MM.1S (cell line): ENCODE measurements at regions not wholly inside any gene's neighbourhood (a gene's known extent, or its start where the extent isn't known, plus 50 kb on each side); places are given as distances from the start of the nearest gene placed in this dataset.
"Not testable (repeated sequence)": the region's sequence is repeated elsewhere in the genome, so short reads cannot be mapped to it uniquely, and the experiment has no call there.

Experiments
- DNase-seq: peaks from one replicate; pipeline ENCODE4 v3.0.0-alpha.2; 2015
- H2AFZ ChIP-seq: fragments of 300-600 bp; sonication (generic); 2 replicates; pipeline ENCODE4 v1.6.0; 2016; ENCODE audit warnings: antibody characterized with exemption, low read length
- H3F3A ChIP-seq: fragments of 300-600 bp; sonication (generic); 2 replicates; pipeline ENCODE4 v1.6.1; 2016; ENCODE audit warnings: mild to moderate bottlenecking, antibody characterized with exemption, low read length, moderate library complexity, mixed read lengths; ENCODE audit not compliant: insufficient read depth
- H3K27ac ChIP-seq: fragments of 300-600 bp; sonication (generic); 2 replicates; pipeline ENCODE4 v1.5.1; 2016; ENCODE audit warnings: mild to moderate bottlenecking, low read length
- H3K27me3 ChIP-seq: fragments of 300-600 bp; sonication (generic); replicated peaks from 2 replicates; pipeline ENCODE4 v1.6.0; 2016; ENCODE audit warnings: low read length; ENCODE audit not compliant: insufficient read depth
- H3K36me3 ChIP-seq: fragments of 300-600 bp; sonication (generic); replicated peaks from 2 replicates; pipeline ENCODE4 v1.6.1; 2016; ENCODE audit warnings: mild to moderate bottlenecking, low read length, mixed read lengths; ENCODE audit not compliant: insufficient read depth
- H3K4me1 ChIP-seq: fragments of 300-600 bp; sonication (generic); 2 replicates; pipeline ENCODE4 v1.6.1; 2016; ENCODE audit warnings: low read length, mixed read lengths
- H3K4me2 ChIP-seq: fragments of 300-600 bp; sonication (generic); 2 replicates; pipeline ENCODE4 v1.6.0; 2016; ENCODE audit warnings: low read depth, low read length
- H3K4me3 ChIP-seq: fragments of 300-600 bp; sonication (generic); 2 replicates; pipeline ENCODE4 v1.5.1; 2016; ENCODE audit warnings: low read length, mixed read lengths
- H3K79me2 ChIP-seq: fragments of 300-600 bp; sonication (generic); 2 replicates; pipeline ENCODE4 v1.6.1; 2016; ENCODE audit warnings: mixed run types, low read length, mixed read lengths
- H3K9ac ChIP-seq: fragments of 300-600 bp; sonication (generic); 2 replicates; pipeline ENCODE4 v1.6.1; 2016; ENCODE audit warnings: low read length, mixed read lengths
- H3K9me2 ChIP-seq: fragments of 300-600 bp; sonication (generic); replicated peaks from 2 replicates; pipeline ENCODE4 v1.6.1; 2016; ENCODE audit warnings: mild to moderate bottlenecking, low read length, mixed read lengths; ENCODE audit not compliant: insufficient read depth
- H3K9me3 ChIP-seq: fragments of 300-600 bp; sonication (generic); replicated peaks from 2 replicates; pipeline ENCODE4 v1.6.1; 2016; ENCODE audit warnings: mild to moderate bottlenecking, low read length, mixed read lengths; ENCODE audit not compliant: insufficient read depth
- H4K20me1 ChIP-seq: fragments of 300-600 bp; sonication (generic); 2 replicates; pipeline ENCODE4 v1.6.1; 2016; ENCODE audit warnings: mild to moderate bottlenecking, low read length, moderate library complexity, mixed read lengths; ENCODE audit not compliant: insufficient read depth
- CTCF ChIP-seq: fragments of 300-600 bp; sonication (generic); IDR thresholded peaks from 2 replicates; pipeline ENCODE4 v1.5.1; 2016; ENCODE audit warnings: antibody characterized with exemption, low read length, mixed read lengths
- EZH2 ChIP-seq: fragments of 300-600 bp; sonication (generic); optimal IDR thresholded peaks from 2 replicates; pipeline ENCODE3; 2017; ENCODE audit warnings: low read depth, mild to moderate bottlenecking, antibody characterized with exemption, low read length, mixed read lengths
- EZH2phosphoT487 ChIP-seq: fragments of 300-600 bp; sonication (generic); IDR thresholded peaks from 2 replicates; pipeline ENCODE4 v1.6.1; 2018; ENCODE audit warnings: antibody characterized with exemption, low read length

GRCh38 chr9:103601287-103601686, 492.8 kb upstream of the SMC2 start:
- no peak overlapping the region for H2AFZ ChIP-seq
- TF ChIP-seq CTCF (no peak), EZH2phosphoT487 (no peak), EZH2 (no peak)
- H3K27me3 ChIP-seq: no peaks in the 10 kb centered on the region
- H3K4me1 ChIP-seq: no peaks in the 10 kb centered on the region
- no peaks in the 10 kb centered on the region for H3K36me3 ChIP-seq
- H4K20me1 ChIP-seq: no peaks in the 10 kb centered on the region
- H3F3A ChIP-seq: no peaks in the 10 kb centered on the region
- no peak overlapping the region for H3K27ac ChIP-seq
- no peak for DNase-seq
- no peak overlapping the region for H3K4me2 ChIP-seq
- H3K4me3 ChIP-seq: no peak overlapping the region
- no peaks in the 10 kb centered on the region for H3K79me2 ChIP-seq
- no peak overlapping the region for H3K9ac ChIP-seq
- H3K9me3 ChIP-seq: no peaks in the 10 kb centered on the region
- H3K9me2 ChIP-seq: no peaks in the 10 kb centered on the region

GRCh38 chr9:103611950-103612349, 482.2 kb upstream of the SMC2 start:
- H3F3A ChIP-seq, H3K4me1 ChIP-seq, H3K27ac ChIP-seq, H3K4me3 ChIP-seq, H3K9me3 ChIP-seq, H3K9ac ChIP-seq, H3K4me2 ChIP-seq, H2AFZ ChIP-seq, DNase-seq, H3K79me2 ChIP-seq, H3K36me3 ChIP-seq, H4K20me1 ChIP-seq, H3K9me2 ChIP-seq, H3K27me3 ChIP-seq: not testable (repeated sequence)

GRCh38 chr9:103615994-103616393, 478.1 kb upstream of the SMC2 start:
- Histone ChIP-seq H3K36me3 (no peaks in the 10 kb centered on the region), H3K4me3 (no peak overlapping the region), H3F3A (no peaks in the 10 kb centered on the region), H3K27ac (no peak overlapping the region), H3K27me3 (no peaks in the 10 kb centered on the region), H3K9me2 (no peaks in the 10 kb centered on the region), H4K20me1 (no peaks in the 10 kb centered on the region), H3K9me3 (no peaks in the 10 kb centered on the region), H3K4me1 (no peaks in the 10 kb centered on the region), H3K79me2 (no peaks in the 10 kb centered on the region), H3K4me2 (no peak overlapping the region), H3K9ac (no peak overlapping the region), H2AFZ (no peak overlapping the region)
- TF ChIP-seq EZH2phosphoT487 (no peak), CTCF (no peak), EZH2 (no peak)
- DNase-seq: no peak

GRCh38 chr9:103617046-103617445, 477.1 kb upstream of the SMC2 start:
- no peaks in the 10 kb centered on the region for H3K9me2 ChIP-seq
- no peaks in the 10 kb centered on the region for H3K4me1 ChIP-seq
- no peaks in the 10 kb centered on the region for H4K20me1 ChIP-seq
- H3K36me3 ChIP-seq: no peaks in the 10 kb centered on the region
- DNase-seq: no peak
- H3K79me2 ChIP-seq: no peaks in the 10 kb centered on the region
- H3K4me3 ChIP-seq: no peak overlapping the region
- no peak overlapping the region for H3K4me2 ChIP-seq
- H3K9ac ChIP-seq: no peak overlapping the region
- H3K27ac ChIP-seq: no peak overlapping the region
- H3F3A ChIP-seq: no peaks in the 10 kb centered on the region
- TF ChIP-seq CTCF: no peak
- TF ChIP-seq EZH2phosphoT487: no peak
- no peak for TF ChIP-seq EZH2
- H3K9me3 ChIP-seq: no peaks in the 10 kb centered on the region
- H3K27me3 ChIP-seq: no peaks in the 10 kb centered on the region
- no peak overlapping the region for H2AFZ ChIP-seq
